SK-N-SH (cell line): ENCODE measurements at regions not wholly inside any gene's neighbourhood (a gene's known extent, or its start where the extent isn't known, plus 50 kb on each side); places are given as distances from the start of the nearest gene placed in this dataset.

Experiments
- CTCF ChIA-PET: fragments of 300-600, 350-600 bp; formaldehyde crosslinking; extraction: SDS; loops from one replicate; lab custom pipeline; 2021; lab: Yijun Ruan, JAX
- POLR2A ChIA-PET: fragments of 350-600 bp; sonication (Branson Sonifier 250); formaldehyde crosslinking; extraction: SDS; loops from one replicate; lab custom pipeline; 2020; ENCODE audit warnings: antibody characterized with exemption, inconsistent platforms; lab: Yijun Ruan, JAX
- DNase-seq: peaks from one replicate; pipeline ENCODE4 v3.0.0; 2012
- H2AFZ ChIP-seq: fragments of 200-600 bp; sonication (generic); 2 replicates; pipeline ENCODE4 v1.8.1; 2016; ENCODE audit warnings: antibody characterized with exemption, mild to moderate bottlenecking, low read depth
- H3F3A ChIP-seq: fragments of 200-600 bp; sonication (generic); replicated peaks from 2 replicates; pipeline ENCODE3; 2016; ENCODE audit warnings: antibody characterized with exemption, mild to moderate bottlenecking; ENCODE audit not compliant: insufficient read depth
- H3K27ac ChIP-seq, 2 experiments: fragments of 200-500 bp in 1 of 2; fragments of 200-600 bp in 1 of 2; sonication (Bioruptor generic) in 1 of 2; sonication (generic), shearing (Covaris generic) in 1 of 2; 2 replicates each; pipeline versions ENCODE4 v1.5.1 to v1.6.1; 2014 to 2016; ENCODE audit warnings: low read depth in 2 of 2, inconsistent platforms in 1 of 2, low read length in 1 of 2, mild to moderate bottlenecking in 1 of 2, mixed read lengths in 1 of 2
- H3K27me3 ChIP-seq: fragments of 200-600 bp; sonication (generic), shearing (Covaris generic); 2 replicates; pipeline ENCODE4 v1.6.1; 2016; ENCODE audit warnings: mixed run types; ENCODE audit not compliant: insufficient read depth
- H3K36me3 ChIP-seq, 2 experiments: fragments of 200-500 bp in 1 of 2; fragments of 200-600 bp in 1 of 2; sonication (Bioruptor generic) in 1 of 2; sonication (generic) in 1 of 2; replicated peaks in 1 of 2; 2 replicates each; pipeline versions ENCODE3 to v1.5.1; 2014 to 2016; ENCODE audit warnings: low read length in 1 of 2, mild to moderate bottlenecking in 1 of 2; ENCODE audit not compliant: insufficient read depth in 2 of 2, control insufficient read depth in 1 of 2
- H3K4me1 ChIP-seq, 2 experiments: fragments of 200-500 bp in 1 of 2; fragments of 200-600 bp in 1 of 2; sonication (Bioruptor generic) in 1 of 2; sonication (generic), shearing (Covaris generic) in 1 of 2; 2 replicates each; pipeline versions ENCODE4 v1.5.1 to v1.6.1; 2014 to 2016; ENCODE audit warnings: low read depth in 1 of 2, low read length in 1 of 2, mixed run types in 1 of 2; ENCODE audit not compliant: insufficient read depth in 2 of 2, control insufficient read depth in 1 of 2
- H3K4me2 ChIP-seq: fragments of 200-600 bp; sonication (generic), shearing (Covaris generic); 2 replicates; pipeline ENCODE4 v1.6.1; 2017; ENCODE audit warnings: mixed run types
- H3K4me3 ChIP-seq, 2 experiments: fragments of 200-500 bp in 1 of 2; fragments of 200-600 bp in 1 of 2; sonication (Bioruptor generic) in 1 of 2; sonication (generic), shearing (Covaris generic) in 1 of 2; 2 replicates each; pipeline versions ENCODE4 v1.5.1 to v1.8.1; 2014 to 2016; ENCODE audit warnings: low read depth in 2 of 2, inconsistent platforms in 1 of 2, low read length in 1 of 2, mild to moderate bottlenecking in 1 of 2, mixed read lengths in 1 of 2, moderate library complexity in 1 of 2
- H3K79me2 ChIP-seq: fragments of 200-600 bp; sonication (generic); 2 replicates; pipeline ENCODE4 v1.8.1; 2017; ENCODE audit warnings: mild to moderate bottlenecking; ENCODE audit not compliant: insufficient read depth
- H3K9ac ChIP-seq: fragments of 200-600 bp; sonication (generic); 2 replicates; pipeline ENCODE4 v1.6.1; 2017; ENCODE audit warnings: mixed run types
- H3K9me2 ChIP-seq: fragments of 200-600 bp; sonication (generic); 2 replicates; pipeline ENCODE4 v1.6.1; 2017; ENCODE audit warnings: mixed run types
- H3K9me3 ChIP-seq: fragments of 200-600 bp; sonication (generic); 2 replicates; pipeline ENCODE4 v1.6.1; 2017; ENCODE audit warnings: mixed run types, mild to moderate bottlenecking, moderate library complexity
- H4K20me1 ChIP-seq: fragments of 200-600 bp; sonication (generic); 2 replicates; pipeline ENCODE4 v1.6.1; 2017; ENCODE audit warnings: mild to moderate bottlenecking, mixed run types; ENCODE audit not compliant: insufficient read depth
- CHD2 ChIP-seq: fragments of 150-350 bp; IDR thresholded peaks from 2 replicates; pipeline ENCODE4 v1.6.1; 2018; ENCODE audit warnings: low read length; ENCODE audit not compliant: partially characterized antibody
- CTCF ChIP-seq: fragments of 200-600 bp; sonication (generic); IDR thresholded peaks from 2 replicates; pipeline ENCODE4 v1.6.1; 2017; ENCODE audit warnings: antibody characterized with exemption, mild to moderate bottlenecking, moderate library complexity
- ELF1 ChIP-seq: IDR thresholded peaks from 2 replicates; pipeline ENCODE4 v1.4.0; 2012
- EZH2phosphoT487 ChIP-seq: fragments of 200-600 bp; sonication (generic); IDR thresholded peaks from 2 replicates; pipeline ENCODE4 v1.6.1; 2017; ENCODE audit warnings: low read depth, mixed run types, mild to moderate bottlenecking, antibody characterized with exemption, moderate library complexity, borderline replicate concordance
- FOSL2 ChIP-seq: IDR thresholded peaks from 2 replicates; pipeline ENCODE4 v1.4.0; 2012; ENCODE audit warnings: low read depth, mild to moderate bottlenecking, moderate library complexity, borderline replicate concordance
- FOXM1 ChIP-seq: IDR thresholded peaks from 2 replicates; pipeline ENCODE4 v1.4.0; 2012; ENCODE audit warnings: low read depth, mild to moderate bottlenecking
- GABPA ChIP-seq: IDR thresholded peaks from 2 replicates; pipeline ENCODE4 v1.4.0; 2012; ENCODE audit warnings: low read depth, mild to moderate bottlenecking
- GATA2 ChIP-seq: sonication (generic); formaldehyde crosslinking; IDR thresholded peaks from 2 replicates; pipeline ENCODE4 v1.5.0; 2020; ENCODE audit warnings: mild to moderate bottlenecking, missing genetic modification reagents
- IRF3 ChIP-seq: fragments of 150-350 bp; IDR thresholded peaks from 2 replicates; pipeline ENCODE4 v1.6.1; 2016; ENCODE audit warnings: mild to moderate bottlenecking, low read depth, low read length
- MEF2A ChIP-seq: IDR thresholded peaks from 2 replicates; pipeline ENCODE4 v1.4.0; 2012; ENCODE audit warnings: low read depth, borderline replicate concordance
- NRF1 ChIP-seq: IDR thresholded peaks from 2 replicates; pipeline ENCODE4 v1.6.1; 2012; ENCODE audit warnings: low read depth, mild to moderate bottlenecking, low read length
- POLR2AphosphoS5 ChIP-seq: IDR thresholded peaks from 2 replicates; pipeline ENCODE4 v1.6.1; 2012; ENCODE audit warnings: low read depth, low read length
- RAD21 ChIP-seq: IDR thresholded peaks from 2 replicates; pipeline ENCODE4 v1.6.1; 2012; ENCODE audit warnings: mild to moderate bottlenecking, low read length
- RFX5 ChIP-seq: IDR thresholded peaks from 2 replicates; pipeline ENCODE4 v1.6.1; 2012; ENCODE audit warnings: mild to moderate bottlenecking, improper control_type of control experiment, low read length
- RXRA ChIP-seq: IDR thresholded peaks from 2 replicates; pipeline ENCODE4 v1.4.0; 2012; ENCODE audit warnings: low read depth, mild to moderate bottlenecking, borderline replicate concordance
- SIN3A ChIP-seq: IDR thresholded peaks from 2 replicates; pipeline ENCODE4 v1.6.1; 2012; ENCODE audit warnings: low read depth, mild to moderate bottlenecking, low read length, moderate library complexity, borderline replicate concordance
- TAF1 ChIP-seq: IDR thresholded peaks from 2 replicates; pipeline ENCODE4 v1.6.1; 2012; ENCODE audit warnings: low read depth, mild to moderate bottlenecking, low read length, moderate library complexity, borderline replicate concordance
- TEAD4 ChIP-seq: IDR thresholded peaks from 2 replicates; pipeline ENCODE4 v1.4.0; 2012; ENCODE audit warnings: mild to moderate bottlenecking, borderline replicate concordance; ENCODE audit not compliant: insufficient read depth
- USF1 ChIP-seq: IDR thresholded peaks from 2 replicates; pipeline ENCODE4 v1.4.0; 2012; ENCODE audit warnings: low read depth, borderline replicate concordance
- USF2 ChIP-seq: fragments of 150-350 bp; IDR thresholded peaks from 2 replicates; pipeline ENCODE4 v1.6.1; 2017; ENCODE audit warnings: antibody characterized with exemption, low read length, low read depth, borderline replicate concordance
- WGBS: methylation state at CpG from one replicate; pipeline ENCODE4 v1.1.6; 2017; ENCODE audit warnings: low lambda C conversion rate; 5-methylcytosine and 5-hydroxymethylcytosine counted together
- TF ChIP-seq, protein P1 (sequence below): IDR thresholded peaks from 2 replicates; pipeline ENCODE4; 2012

- H3K36me3 ChIP-seq = no peaks in the 10 kb centered on the region
- H2AFZ ChIP-seq = no peak overlapping the region
- H3K27ac ChIP-seq = no peak overlapping the region
- POLR2A ChIA-PET = no interaction called here
- H3K4me1 ChIP-seq = no peaks in the 10 kb centered on the region
- WGBS = 14% methylated on average over 4 of the region's 4 CpGs
- H3K27me3 ChIP-seq = no peaks in the 10 kb centered on the region
- no peak for DNase-seq
- CTCF ChIA-PET = no interaction called here
- H3K9ac ChIP-seq = no peak overlapping the region
- H3K4me3 ChIP-seq = no peak overlapping the region
- no peak overlapping the region for H3K4me2 ChIP-seq
- no peaks in the 10 kb centered on the region for H3K79me2 ChIP-seq
- H3K9me3 ChIP-seq = no peaks in the 10 kb centered on the region
- H4K20me1 ChIP-seq = no peaks in the 10 kb centered on the region
- TF ChIP-seq EZH2phosphoT487 (no peak), RAD21 (no peak), TAF1 (no peak), FOSL2 (no peak), USF2 (no peak), RXRA (no peak), GABPA (no peak), USF1 (no peak), POLR2AphosphoS5 (no peak), TEAD4 (no peak), CHD2 (no peak), NRF1 (no peak), ELF1 (no peak)
- no peaks in the 10 kb centered on the region for H3K9me2 ChIP-seq
- H3F3A ChIP-seq = no peaks in the 10 kb centered on the region
These were observed 543.0 kb upstream of the RGS18 start for GRCh38 chr1:191615101-191615821.

DNA sequence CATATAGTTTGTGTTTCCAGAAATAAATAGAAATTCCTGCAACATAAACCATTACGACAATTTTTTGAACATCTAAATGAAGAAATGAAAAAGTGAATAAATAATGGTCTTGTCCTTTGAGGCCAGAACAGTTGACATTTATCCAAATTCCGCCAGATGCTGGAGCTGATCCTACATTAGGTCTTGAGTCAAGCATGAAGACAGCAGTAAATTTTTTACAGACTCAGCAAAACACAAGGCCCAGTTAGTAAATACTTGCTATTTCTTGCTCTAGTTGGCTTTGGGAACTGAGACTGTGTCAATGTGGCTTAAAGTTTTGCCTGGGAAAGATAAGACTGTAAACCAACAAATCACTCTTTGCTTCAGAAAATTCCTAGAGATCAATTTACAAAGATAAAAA is 540.1 kb upstream of the RGS18 start:
- Histone ChIP-seq H3K9ac (no peak overlapping the region), H3K27ac (no peak overlapping the region), H3K9me2 (no peaks in the 10 kb centered on the region), H3K4me3 (no peak overlapping the region), H3K27me3 (no peaks in the 10 kb centered on the region), H3K36me3 (no peaks in the 10 kb centered on the region), H3K4me2 (no peak overlapping the region), H3K4me1 (no peaks in the 10 kb centered on the region), H3F3A (no peaks in the 10 kb centered on the region), H4K20me1 (no peaks in the 10 kb centered on the region), H3K9me3 (no peaks in the 10 kb centered on the region), H2AFZ (no peak overlapping the region), H3K79me2 (no peaks in the 10 kb centered on the region)
- no peak for DNase-seq
- WGBS = 31% methylated on average over 2 of the region's 2 CpGs
- ChIA-PET POLR2A (no interaction called here), CTCF (no interaction called here)
- TF ChIP-seq CTCF (no peak), RFX5 (no peak), GATA2 (CRISPR knock-in tag) (no peak), SIN3A (no peak), MEF2A (no peak), FOXM1 (no peak), IRF3 (no peak), RAD21 (no peak), TAF1 (no peak), EZH2phosphoT487 (no peak), RXRA (no peak)
- TF ChIP-seq, protein P1, sequence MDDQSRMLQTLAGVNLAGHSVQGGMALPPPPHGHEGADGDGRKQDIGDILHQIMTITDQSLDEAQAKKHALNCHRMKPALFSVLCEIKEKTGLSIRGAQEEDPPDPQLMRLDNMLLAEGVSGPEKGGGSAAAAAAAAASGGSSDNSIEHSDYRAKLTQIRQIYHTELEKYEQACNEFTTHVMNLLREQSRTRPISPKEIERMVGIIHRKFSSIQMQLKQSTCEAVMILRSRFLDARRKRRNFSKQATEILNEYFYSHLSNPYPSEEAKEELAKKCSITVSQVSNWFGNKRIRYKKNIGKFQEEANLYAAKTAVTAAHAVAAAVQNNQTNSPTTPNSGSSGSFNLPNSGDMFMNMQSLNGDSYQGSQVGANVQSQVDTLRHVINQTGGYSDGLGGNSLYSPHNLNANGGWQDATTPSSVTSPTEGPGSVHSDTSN = no peak
